Transverse colon (tissue), 4 donors: ENCODE measurements at regions not wholly inside any gene's neighbourhood (a gene's known extent, or its start where the extent isn't known, plus 50 kb on each side); places are given as distances from the start of the nearest gene placed in this dataset.

Source experiments
- DNase-seq: peaks from one replicate; pipeline ENCODE4 v3.0.0-alpha.2; 2019
- H3K27ac ChIP-seq, 4 donors: fragments of 200-600 bp; sonication (generic); 2 replicates each; pipeline ENCODE4 v1.5.1; 2016 to 2018; ENCODE audit warnings: inconsistent platforms in 4 of 4
- H3K27me3 ChIP-seq: fragments of 200-600 bp; sonication (generic); 2 replicates; pipeline ENCODE4 v1.5.1; 2017; ENCODE audit warnings: inconsistent platforms
- H3K36me3 ChIP-seq, 4 donors: fragments of 200-600 bp; sonication (generic); 2 replicates each; pipeline ENCODE4 v1.5.1; 2017 to 2019; ENCODE audit warnings: inconsistent platforms in 4 of 4
- H3K4me1 ChIP-seq, 4 donors: fragments of 200-600 bp; sonication (generic); 2 replicates each; pipeline ENCODE4 v1.5.1; 2017 to 2020; ENCODE audit warnings: inconsistent platforms in 4 of 4
- H3K4me3 ChIP-seq, 4 donors: fragments of 200-600 bp; sonication (generic); 1 replicate in 1 of 4; 2 replicates in 3 of 4; pipeline versions ENCODE4 v1.5.1 to v1.6.1; 2017 to 2019; ENCODE audit warnings: inconsistent platforms in 4 of 4
- H3K9me3 ChIP-seq, 2 donors: fragments of 200-600 bp; sonication (generic); 2 replicates each; pipeline ENCODE4 v1.5.1; 2017 to 2019; ENCODE audit warnings: inconsistent platforms in 2 of 2
- CTCF ChIP-seq, 5 experiments: fragments of 200-600 bp in 3 of 5; fragments of 450-650 bp in 2 of 5; sonication (generic) in 3 of 5; IDR thresholded peaks; 1 replicate in 2 of 5; 2 replicates in 3 of 5; pipeline ENCODE4 v1.5.1; 2016 to 2017; ENCODE audit warnings: antibody characterized with exemption in 5 of 5, inconsistent platforms in 3 of 5, mild to moderate bottlenecking in 2 of 5, moderate library complexity in 1 of 5
- EP300 ChIP-seq: sonication (generic); formaldehyde crosslinking; IDR thresholded peaks from one replicate; pipeline ENCODE4 v1.6.1; 2017; ENCODE audit warnings: antibody characterized with exemption, low read depth
- POLR2A ChIP-seq: fragments of 450-650 bp; IDR thresholded peaks from one replicate; pipeline ENCODE4 v1.6.1; 2016; ENCODE audit warnings: antibody characterized with exemption, mild to moderate bottlenecking, moderate library complexity
- POLR2AphosphoS5 ChIP-seq, 3 donors: sonication (generic); formaldehyde crosslinking; IDR thresholded peaks; one replicate each; pipeline ENCODE4 v1.6.1; 2016; ENCODE audit warnings: antibody characterized with exemption in 3 of 3
- WGBS, 2 donors: methylation state at CpG; one replicate each; pipeline ENCODE4 v1.1.5; 2018; ENCODE audit warnings: low coverage in 1 of 2; 5-methylcytosine and 5-hydroxymethylcytosine counted together
- in situ Hi-C, 4 donors: fragments of 200-750 bp; cut with MboI; loops; one replicate each; pipeline versions ENCODE4 v1.15.0 to v1.15.1; 2017; ENCODE audit warnings: low sequenced_read_pairs in 3 of 4, low pct_ligation_motif_present in 1 of 4, low pct_unique_long_range_greater_than_20kb in 1 of 4
- intact Hi-C: fragments of 100-400 bp; cut with DNase I; formaldehyde crosslinking; loops from one replicate; pipeline ENCODE4 v1.15.1; 2023; ENCODE audit warnings: low total_unique reads

- H3K27me3 ChIP-seq: peaks cover 4% of the 10 kb centered on the region
- TF ChIP-seq POLR2AphosphoS5 (IDR thresholded peaks at IDR 0.05): no peak
- no peak for TF ChIP-seq CTCF (IDR thresholded peaks at IDR 0.05)
- no peak for TF ChIP-seq POLR2A
- TF ChIP-seq EP300: no peak
- H3K27ac ChIP-seq: no peak overlapping the region
- intact Hi-C loops: no loop called here
- H3K4me1 ChIP-seq: no peaks in the 10 kb centered on the region
- H3K9me3 ChIP-seq: no peaks in the 10 kb centered on the region
- no peak for DNase-seq
- WGBS, 2 donors: 73 to 79% methylated on average over 9 of the region's 9 CpGs
- H3K36me3 ChIP-seq: no peaks in the 10 kb centered on the region
- no peak overlapping the region for H3K4me3 ChIP-seq
- in situ Hi-C loops: no loop called here
Measured at GRCh38 chr12:130216031-130216430, 53.8 kb downstream of the FZD10 start.

GRCh38 chr12:130218682-130219081, 56.4 kb downstream of the FZD10 start:
- 81 to 90% methylated on average over 12 of the region's 12 CpGs for WGBS, 2 donors
- Histone ChIP-seq H3K4me1 (no peaks in the 10 kb centered on the region), H3K4me3 (no peak overlapping the region), H3K27ac (no peak overlapping the region), H3K9me3 (no peaks in the 10 kb centered on the region), H3K27me3 (peaks cover 14% of the 10 kb centered on the region), H3K36me3 (no peaks in the 10 kb centered on the region)
- intact Hi-C loops (no loop called here), in situ Hi-C loops (no loop called here)
- TF ChIP-seq EP300 (no peak), POLR2AphosphoS5 (IDR thresholded peaks at IDR 0.05) (no peak), CTCF (IDR thresholded peaks at IDR 0.05) (no peak), POLR2A (no peak)
- no peak for DNase-seq

GRCh38 chr12:130219929-130220705, 57.9 kb downstream of the FZD10 start:
- Histone ChIP-seq H3K27ac (no peak overlapping the region), H3K4me1 (no peaks in the 10 kb centered on the region), H3K27me3 (peaks cover 14% of the 10 kb centered on the region), H3K9me3 (no peaks in the 10 kb centered on the region), H3K36me3 (no peaks in the 10 kb centered on the region), H3K4me3 (no peak overlapping the region)
- no peak for DNase-seq
- intact Hi-C loops (no loop called here), in situ Hi-C loops (no loop called here)
- no peak for TF ChIP-seq POLR2AphosphoS5 (IDR thresholded peaks at IDR 0.05)
- 35 to 44% methylated on average over 9 to 15 of the region's 15 CpGs for WGBS, 2 donors

GRCh38 chr12:130220706-130221100, 58.4 kb downstream of the FZD10 start:
- H3K4me1 ChIP-seq: no peaks in the 10 kb centered on the region
- H3K36me3 ChIP-seq: no peaks in the 10 kb centered on the region
- no peak for DNase-seq
- H3K27me3 ChIP-seq: peaks cover 14% of the 10 kb centered on the region
- H3K9me3 ChIP-seq: no peaks in the 10 kb centered on the region
- no peak overlapping the region for H3K4me3 ChIP-seq
- in situ Hi-C loops (no loop called here), intact Hi-C loops (no loop called here)
- 35 to 39% methylated on average over 4 to 9 of the region's 9 CpGs for WGBS, 2 donors
- TF ChIP-seq POLR2A (no peak), CTCF (IDR thresholded peaks at IDR 0.05) (no peak), EP300 (no peak)
- H3K27ac ChIP-seq: no peak overlapping the region
